A673 (cell line): ENCODE measurements at regions not wholly inside any gene's neighbourhood (a gene's known extent, or its start where the extent isn't known, plus 50 kb on each side); places are given as distances from the start of the nearest gene placed in this dataset.

Experiments used
- BruUV-seq: library from RNA; stranded (reverse); fragments of 400-500 nt; replicated peaks from 2 replicates; lab custom pipeline; 2021; lab: Mats Ljungman, UMichigan
- CTCF ChIA-PET: fragments of 300-600 bp; sonication (Branson Sonifier 250); formaldehyde crosslinking; loops from one replicate; lab custom pipeline; 2022; ENCODE audit warnings: antibody characterized with exemption; lab: Charles Lee
- POLR2A ChIA-PET: fragments of 300-600 bp; sonication (Branson Sonifier 250); formaldehyde crosslinking; loops from one replicate; lab custom pipeline; 2022; ENCODE audit warnings: antibody characterized with exemption; ENCODE audit not compliant: low non-redundant PET; lab: Charles Lee
- DNase-seq: peaks from one replicate; pipeline ENCODE4 v3.0.0-alpha.2; 2015; ENCODE audit warnings: low spot score
- H3K27ac ChIP-seq: fragments of 200-600 bp; sonication (generic); 2 replicates; pipeline ENCODE4 v1.5.1; 2016; ENCODE audit warnings: mixed run types, low read depth, mild to moderate bottlenecking, mixed read lengths, antibody characterized with exemption, low read length; ENCODE audit not compliant: poor library complexity, severe bottlenecking
- H3K27me3 ChIP-seq: fragments of 200-600 bp; sonication (generic); replicated peaks from 2 replicates; pipeline ENCODE4 v1.6.1; 2017; ENCODE audit warnings: mixed run types, low read depth, mild to moderate bottlenecking, mixed read lengths, antibody characterized with exemption, low read length; ENCODE audit not compliant: insufficient read depth, poor library complexity
- H3K36me3 ChIP-seq: fragments of 200-600 bp; sonication (generic); 2 replicates; pipeline ENCODE4 v1.6.1; 2016; ENCODE audit warnings: mixed run types, mild to moderate bottlenecking, mixed read lengths, antibody characterized with exemption, low read length; ENCODE audit not compliant: insufficient read depth, poor library complexity, severe bottlenecking
- H3K4me1 ChIP-seq: fragments of 200-600 bp; sonication (generic); 2 replicates; pipeline ENCODE4 v1.6.1; 2017; ENCODE audit warnings: mixed run types, mild to moderate bottlenecking, mixed read lengths, antibody characterized with exemption, low read length; ENCODE audit not compliant: insufficient read depth, poor library complexity, severe bottlenecking
- H3K4me3 ChIP-seq: fragments of 200-600 bp; sonication (generic); 2 replicates; pipeline ENCODE4 v1.5.1; 2016; ENCODE audit warnings: low read depth, mixed run types, mild to moderate bottlenecking, mixed read lengths, low read length; ENCODE audit not compliant: poor library complexity, severe bottlenecking
- H3K9me3 ChIP-seq: fragments of 200-600 bp; sonication (generic); 2 replicates; pipeline ENCODE4 v1.6.1; 2016; ENCODE audit warnings: mixed run types, low read depth, mild to moderate bottlenecking, mixed read lengths, antibody characterized with exemption, low read length; ENCODE audit not compliant: poor library complexity, severe bottlenecking
- EZH2 ChIP-seq: fragments of 200-600 bp; sonication (generic); IDR thresholded peaks from 2 replicates; pipeline ENCODE4 v1.6.1; 2017; ENCODE audit warnings: borderline replicate concordance, low read depth, mild to moderate bottlenecking, mixed read lengths, antibody characterized with exemption, low read length; ENCODE audit not compliant: poor library complexity, severe bottlenecking
- intact Hi-C: fragments of 100-400 bp; cut with micrococcal nuclease; formaldehyde crosslinking; loops from one replicate; pipeline ENCODE4 v1.10.0; 2022; ENCODE audit not compliant: unreplicated experiment
- TF ChIP-seq, protein P1 (sequence below): fragments of 300-800, 200-600 bp; sonication (generic); conservative IDR thresholded peaks from 2 replicates; pipeline ENCODE4 v1.5.1; 2017; ENCODE audit warnings: low read depth, mild to moderate bottlenecking, antibody characterized with exemption, low read length, moderate library complexity, mixed read lengths

- intact Hi-C loops = no loop called here
- Histone ChIP-seq H3K4me1 (no peaks in the 10 kb centered on the region), H3K27me3 (no peaks in the 10 kb centered on the region), H3K36me3 (no peaks in the 10 kb centered on the region), H3K27ac (no peak overlapping the region), H3K4me3 (no peak overlapping the region), H3K9me3 (no peaks in the 10 kb centered on the region)
- ChIA-PET POLR2A (no interaction called here), CTCF (no interaction called here)
- no peak for DNase-seq
- TF ChIP-seq EZH2 = no peak
- TF ChIP-seq, protein P1, sequence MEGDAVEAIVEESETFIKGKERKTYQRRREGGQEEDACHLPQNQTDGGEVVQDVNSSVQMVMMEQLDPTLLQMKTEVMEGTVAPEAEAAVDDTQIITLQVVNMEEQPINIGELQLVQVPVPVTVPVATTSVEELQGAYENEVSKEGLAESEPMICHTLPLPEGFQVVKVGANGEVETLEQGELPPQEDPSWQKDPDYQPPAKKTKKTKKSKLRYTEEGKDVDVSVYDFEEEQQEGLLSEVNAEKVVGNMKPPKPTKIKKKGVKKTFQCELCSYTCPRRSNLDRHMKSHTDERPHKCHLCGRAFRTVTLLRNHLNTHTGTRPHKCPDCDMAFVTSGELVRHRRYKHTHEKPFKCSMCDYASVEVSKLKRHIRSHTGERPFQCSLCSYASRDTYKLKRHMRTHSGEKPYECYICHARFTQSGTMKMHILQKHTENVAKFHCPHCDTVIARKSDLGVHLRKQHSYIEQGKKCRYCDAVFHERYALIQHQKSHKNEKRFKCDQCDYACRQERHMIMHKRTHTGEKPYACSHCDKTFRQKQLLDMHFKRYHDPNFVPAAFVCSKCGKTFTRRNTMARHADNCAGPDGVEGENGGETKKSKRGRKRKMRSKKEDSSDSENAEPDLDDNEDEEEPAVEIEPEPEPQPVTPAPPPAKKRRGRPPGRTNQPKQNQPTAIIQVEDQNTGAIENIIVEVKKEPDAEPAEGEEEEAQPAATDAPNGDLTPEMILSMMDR = no peak
- BruUV-seq = no TSS peak
These were observed 604.8 kb downstream of the PLA2G4A start for GRCh38 chr1:187433598-187433997.

GRCh38 chr1:187442603-187443002 lies 613.9 kb downstream of the PLA2G4A start:
- no peak for DNase-seq
- ChIA-PET CTCF (no interaction called here), POLR2A (no interaction called here)
- Histone ChIP-seq H3K36me3 (no peaks in the 10 kb centered on the region), H3K4me1 (no peaks in the 10 kb centered on the region), H3K9me3 (no peaks in the 10 kb centered on the region), H3K27ac (no peak overlapping the region), H3K4me3 (no peak overlapping the region), H3K27me3 (no peaks in the 10 kb centered on the region)
- TF ChIP-seq EZH2 = no peak
- TF ChIP-seq, protein P1 = no peak
- intact Hi-C loops = no loop called here
- BruUV-seq = no TSS peak

DNA sequence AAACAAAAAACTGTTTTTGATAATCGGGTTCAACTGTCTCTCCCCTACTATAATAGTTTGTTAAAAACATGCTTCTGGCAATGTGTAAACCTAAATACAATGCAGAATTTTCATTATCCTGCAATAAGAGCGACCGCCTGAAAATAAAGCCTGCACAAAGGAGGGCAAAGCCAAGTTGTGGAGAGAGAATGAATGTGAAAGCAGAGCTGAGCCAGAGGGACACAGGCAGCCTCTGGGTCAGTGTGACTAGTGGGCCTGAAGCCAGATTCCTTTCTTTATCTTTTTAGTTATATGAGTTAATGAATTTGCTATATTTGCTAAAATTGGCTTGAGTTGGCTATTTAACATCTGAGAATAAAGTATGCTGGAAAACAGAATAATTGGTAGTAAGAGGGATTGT lies 615.2 kb downstream of the PLA2G4A start:
- intact Hi-C loops = no loop called here
- ChIA-PET CTCF (no interaction called here), POLR2A (no interaction called here)

More for the DNA sequence above, 615.2 kb downstream of the PLA2G4A start:
- H3K4me3 ChIP-seq = no peak overlapping the region
- H3K27me3 ChIP-seq = no peaks in the 10 kb centered on the region
- BruUV-seq = no TSS peak
- no peak for TF ChIP-seq EZH2
- TF ChIP-seq, protein P1 = no peak
- H3K27ac ChIP-seq = no peak overlapping the region
- DNase-seq = no peak
- no peaks in the 10 kb centered on the region for H3K9me3 ChIP-seq
- H3K4me1 ChIP-seq = no peaks in the 10 kb centered on the region
- no peaks in the 10 kb centered on the region for H3K36me3 ChIP-seq
